GM18505 (cell line): ENCODE measurements at regions not wholly inside any gene's neighbourhood (a gene's known extent, or its start where the extent isn't known, plus 50 kb on each side); places are given as distances from the start of the nearest gene placed in this dataset.
"Not testable (repeated sequence)": the region's sequence is repeated elsewhere in the genome, so short reads cannot be mapped to it uniquely, and the experiment has no call there.

Experiments used
- ATAC-seq: cut with Tn5 transposase; IDR thresholded peaks from one replicate; pipeline ENCODE4 v1.9.1; 2021; ENCODE audit not compliant: unreplicated experiment
- POLR2A ChIP-seq: IDR thresholded peaks from 4 replicates; pipeline ENCODE4 v1.6.1; 2011; ENCODE audit warnings: borderline replicate concordance; ENCODE audit not compliant: insufficient read depth, insufficient read length; ENCODE audit errors: extremely low read depth

DNA sequence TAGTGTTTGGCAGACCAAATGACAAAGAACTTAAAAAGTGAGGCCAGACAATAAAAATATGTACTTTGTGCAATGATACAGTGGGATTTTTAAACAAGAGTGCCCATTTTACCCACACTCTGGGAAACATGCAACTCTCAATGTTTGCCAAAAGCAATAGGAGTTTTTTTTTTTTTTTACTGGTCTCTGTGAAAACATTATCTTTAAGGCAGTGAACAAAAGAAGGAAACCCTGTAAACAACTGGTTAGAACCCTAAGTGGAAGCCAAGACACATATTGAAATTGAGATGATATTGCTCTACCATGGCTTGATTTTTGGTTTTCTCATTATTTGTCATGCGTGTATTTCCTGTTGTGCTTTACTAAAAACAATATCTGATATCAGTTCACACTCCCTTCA lies 67.2 kb upstream of the PPP3CA start:
- no peak for TF ChIP-seq POLR2A
- ATAC-seq: no peak

DNA sequence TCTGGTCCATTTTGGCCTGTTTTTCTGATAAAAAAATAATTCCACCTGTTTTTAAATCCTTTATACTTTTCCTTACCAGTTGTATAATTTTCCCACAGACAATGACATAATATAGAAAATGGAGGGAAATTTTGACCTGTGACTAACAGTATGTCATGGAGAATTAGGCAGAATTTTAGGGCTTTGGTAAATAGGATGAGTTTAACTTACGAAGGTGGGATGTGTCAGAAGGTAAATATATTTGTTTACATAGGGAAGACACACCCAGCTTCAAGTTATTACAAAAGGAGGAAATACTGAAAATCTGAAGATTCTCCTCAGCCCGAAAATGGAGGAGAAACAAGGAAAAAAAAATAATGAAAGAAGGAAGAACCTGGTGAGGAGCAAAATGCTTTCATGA lies 64.6 kb upstream of the PPP3CA start:
- no peak for ATAC-seq
- TF ChIP-seq POLR2A: no peak

DNA sequence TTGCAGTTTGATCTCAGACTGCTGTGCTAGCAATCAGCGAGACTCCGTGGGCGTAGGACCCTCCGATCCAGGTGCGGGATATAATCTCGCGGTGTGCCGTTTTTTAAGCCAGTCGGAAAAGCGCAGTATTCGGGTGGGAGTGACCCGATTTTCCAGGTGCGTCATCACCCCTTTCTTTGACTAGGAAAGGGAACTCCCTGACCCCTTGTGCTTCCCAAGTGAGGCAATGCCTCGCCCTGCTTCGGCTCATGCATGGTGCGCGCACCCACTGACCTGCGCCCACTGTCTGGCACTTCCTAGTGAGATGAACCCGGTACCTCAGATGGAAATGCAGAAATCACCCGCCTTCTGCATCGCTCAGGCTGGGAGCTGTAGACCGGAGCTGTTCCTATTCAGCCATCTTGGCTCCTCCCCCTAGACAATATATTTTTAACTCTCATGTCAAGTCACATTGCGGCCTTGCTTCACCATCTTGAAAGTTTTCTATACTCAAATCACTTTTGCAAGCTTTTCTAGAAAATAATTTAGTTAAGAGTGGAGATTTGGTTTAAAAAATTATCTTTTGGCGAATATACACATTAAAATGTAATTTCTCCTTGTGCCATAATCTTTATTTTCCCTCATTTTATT lies 64.1 kb upstream of the PPP3CA start:
- not testable (repeated sequence) for ATAC-seq

DNA sequence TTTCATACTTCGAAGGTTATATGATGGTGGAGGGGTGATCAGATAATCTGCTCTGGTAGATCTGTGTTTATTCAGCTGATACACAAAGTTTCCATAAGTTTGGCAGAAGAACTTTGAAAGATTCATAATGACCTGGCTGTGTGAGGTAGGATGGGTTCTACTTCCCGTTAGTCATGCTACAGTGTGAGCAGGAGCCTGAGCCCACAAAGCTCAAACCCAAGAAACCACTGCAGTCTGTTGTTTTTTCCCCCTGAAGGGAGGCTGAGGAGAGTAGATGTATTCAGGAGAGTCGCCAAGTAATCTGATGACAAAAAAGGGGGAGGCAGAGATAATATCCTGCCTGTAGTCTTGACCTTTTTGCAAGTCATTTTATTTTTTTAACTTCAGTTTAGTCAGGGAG lies 52.8 kb upstream of the PPP3CA start:
- no peak for ATAC-seq
- TF ChIP-seq POLR2A: no peak

DNA sequence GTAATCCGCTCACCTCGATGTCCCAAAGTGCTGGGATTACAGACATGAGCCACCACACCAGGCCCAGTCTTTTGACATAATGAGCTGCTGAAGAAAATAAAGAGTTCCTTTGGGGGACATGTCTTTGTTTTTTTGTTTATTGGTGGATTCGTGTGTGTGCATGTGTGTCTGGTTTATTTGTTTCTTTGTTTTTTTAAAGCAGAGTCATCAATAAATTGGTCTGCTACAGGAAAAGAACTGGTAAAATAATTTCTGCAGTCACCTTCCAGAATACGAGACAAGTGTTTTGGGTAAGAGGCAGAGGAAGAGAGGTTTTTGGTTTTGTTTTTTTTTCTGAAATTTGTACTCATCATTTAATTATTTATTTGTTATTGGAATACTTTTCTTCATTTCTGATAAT lies 51.5 kb upstream of the PPP3CA start:
- TF ChIP-seq POLR2A: no peak
- no peak for ATAC-seq
